Spleen (tissue), 11 donors: ENCODE measurements at regions not wholly inside any gene's neighbourhood (a gene's known extent, or its start where the extent isn't known, plus 50 kb on each side); places are given as distances from the start of the nearest gene placed in this dataset.

ENCODE experiments used
- DNase-seq: peaks from one replicate; pipeline ENCODE4 v3.0.0-alpha.2; 2020
- H3K27ac ChIP-seq, 8 donors: fragments of 200-600 bp; sonication (generic) in 7 of 8; 1 replicate in 4 of 8; 2 replicates in 4 of 8; pipeline versions ENCODE4 v1.5.0 to v1.8.0; 2016 to 2021; ENCODE audit warnings: inconsistent platforms in 4 of 8, mild to moderate bottlenecking in 4 of 8, moderate library complexity in 1 of 8
- H3K27me3 ChIP-seq, 7 donors: fragments of 200-600 bp; sonication (generic) in 6 of 7; replicated peaks in 1 of 7; 1 replicate in 4 of 7; 2 replicates in 3 of 7; pipeline versions ENCODE4 v1.5.0 to v1.8.0; 2016 to 2021; ENCODE audit warnings: inconsistent platforms in 3 of 7, mild to moderate bottlenecking in 1 of 7
- H3K36me3 ChIP-seq, 6 donors: fragments of 200-600 bp; sonication (generic) in 5 of 6; 1 replicate in 4 of 6; 2 replicates in 2 of 6; pipeline versions ENCODE4 v1.5.0 to v1.8.0; 2016 to 2021; ENCODE audit warnings: inconsistent platforms in 2 of 6
- H3K4me1 ChIP-seq, 6 donors: fragments of 200-600 bp; sonication (generic) in 5 of 6; 1 replicate in 3 of 6; 2 replicates in 3 of 6; pipeline versions ENCODE4 v1.5.0 to v1.8.0; 2016 to 2021; ENCODE audit warnings: inconsistent platforms in 3 of 6
- H3K4me3 ChIP-seq, 8 donors: fragments of 200-600 bp; sonication (generic) in 7 of 8; 1 replicate in 4 of 8; 2 replicates in 4 of 8; pipeline versions ENCODE4 v1.5.0 to v1.8.0; 2016 to 2021; ENCODE audit warnings: inconsistent platforms in 4 of 8, mild to moderate bottlenecking in 4 of 8, moderate library complexity in 2 of 8
- H3K9me3 ChIP-seq, 8 donors: fragments of 200-600 bp; sonication (generic) in 7 of 8; 1 replicate in 4 of 8; 2 replicates in 4 of 8; pipeline versions ENCODE4 v1.5.0 to v1.8.0; 2016 to 2021; ENCODE audit warnings: inconsistent platforms in 4 of 8
- POLR2A ChIP-seq, 3 donors: fragments of 450-650 bp; IDR thresholded peaks; one replicate each; pipeline ENCODE4 v1.5.1; 2017; ENCODE audit warnings: antibody characterized with exemption in 3 of 3, mild to moderate bottlenecking in 1 of 3
- POLR2AphosphoS5 ChIP-seq, 3 donors: sonication (generic); formaldehyde crosslinking; IDR thresholded peaks; one replicate each; pipeline ENCODE4 v1.5.1; 2017; ENCODE audit warnings: antibody characterized with exemption in 3 of 3
- WGBS, 5 donors: extraction: QIAGEN DNeasy Blood & Tissue Kit in 3 of 5; methylation state at CpG; one replicate each; pipeline versions ENCODE4 v1.1.5 to v1.1.7; 2013 to 2018; 5-methylcytosine and 5-hydroxymethylcytosine counted together
- intact Hi-C: fragments of 100-400 bp; cut with DNase I; formaldehyde crosslinking; loops from one replicate; pipeline ENCODE4 v1.15.0; 2023; ENCODE audit warnings: low total_unique reads
- TF ChIP-seq, protein P1 (sequence below), 11 experiments: fragments of 200-600 bp in 7 of 11; fragments of 450-650 bp in 4 of 11; sonication (generic) in 4 of 11; IDR thresholded peaks in 8 of 11; conservative IDR thresholded peaks in 3 of 11; 1 replicate in 7 of 11; 2 replicates in 4 of 11; pipeline versions ENCODE4 v1.4.0 to v1.8.0; 2016 to 2021; ENCODE audit warnings: antibody characterized with exemption in 11 of 11, inconsistent platforms in 4 of 11, mild to moderate bottlenecking in 1 of 11
- donor health status: healthy with polysubstance abuse.
- donor health status: DM: no; HTN: no; CAD: no; lungs with moderate emphysema.
- donor health status: DM: no; HTN: no; CAD: no.
- donor health status: Bipolar disorder and iron deficiency.
- donor health status: healthy.
- donor health status: DM: no; HTN: no; CAD: no.
- donor health status: DM: yes; HTN: yes; CAD: no.

DNA sequence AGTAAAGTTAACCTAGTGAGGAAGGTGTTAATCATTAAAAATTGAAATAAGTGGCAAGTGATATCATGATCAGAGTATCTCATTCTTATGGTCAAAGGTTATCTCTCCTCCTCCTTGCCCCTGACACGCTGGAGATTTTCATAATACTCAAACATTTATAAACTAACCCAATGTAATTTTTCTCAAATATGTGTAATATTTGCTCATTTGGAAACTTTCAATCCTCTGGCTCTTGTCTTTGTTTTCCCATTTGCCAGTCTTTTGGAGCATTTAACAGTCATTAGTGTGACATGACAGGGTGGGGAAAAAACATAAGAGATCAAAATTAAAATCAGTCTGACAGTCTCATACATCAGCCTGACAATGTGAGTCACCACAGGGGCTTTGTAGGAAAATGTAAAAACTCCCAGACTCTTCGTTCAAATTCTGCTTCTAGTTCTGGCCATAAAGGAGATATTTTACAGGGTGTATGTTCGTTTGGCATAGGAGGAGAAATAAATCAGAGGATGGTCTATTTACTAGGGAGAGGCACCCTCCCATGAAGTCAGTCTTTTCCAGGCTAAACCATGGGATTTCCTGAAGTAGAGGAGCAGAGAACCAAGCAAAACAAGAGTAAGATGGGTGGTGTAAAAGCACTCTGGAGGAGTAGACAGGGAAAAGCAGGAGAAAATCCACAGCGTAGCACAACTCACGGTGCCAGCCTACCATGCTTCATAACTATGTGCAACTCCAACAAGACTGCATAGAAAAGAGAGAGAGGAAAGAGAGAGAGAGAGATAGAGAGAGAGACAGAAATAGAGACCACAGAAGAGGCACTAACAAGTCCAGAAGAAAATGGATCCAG lies 369.2 kb upstream of the PDE3A start:
- Histone ChIP-seq H3K4me3 (no peak overlapping the region), H3K27ac (no peak overlapping the region), H3K27me3 (no peaks in the 10 kb centered on the region), H3K9me3 (no peaks in the 10 kb centered on the region), H3K36me3 (no peaks in the 10 kb centered on the region), H3K4me1 (no peaks in the 10 kb centered on the region)
- 57 to 74% (median 69%) methylated on average over 5 of the region's 5 CpGs for WGBS, 5 donors
- intact Hi-C loops: no loop called here
- no peak for DNase-seq
- no peak for TF ChIP-seq POLR2AphosphoS5 (IDR thresholded peaks at IDR 0.05)
- no peak for TF ChIP-seq POLR2A (IDR thresholded peaks at IDR 0.05)
- TF ChIP-seq, protein P1, sequence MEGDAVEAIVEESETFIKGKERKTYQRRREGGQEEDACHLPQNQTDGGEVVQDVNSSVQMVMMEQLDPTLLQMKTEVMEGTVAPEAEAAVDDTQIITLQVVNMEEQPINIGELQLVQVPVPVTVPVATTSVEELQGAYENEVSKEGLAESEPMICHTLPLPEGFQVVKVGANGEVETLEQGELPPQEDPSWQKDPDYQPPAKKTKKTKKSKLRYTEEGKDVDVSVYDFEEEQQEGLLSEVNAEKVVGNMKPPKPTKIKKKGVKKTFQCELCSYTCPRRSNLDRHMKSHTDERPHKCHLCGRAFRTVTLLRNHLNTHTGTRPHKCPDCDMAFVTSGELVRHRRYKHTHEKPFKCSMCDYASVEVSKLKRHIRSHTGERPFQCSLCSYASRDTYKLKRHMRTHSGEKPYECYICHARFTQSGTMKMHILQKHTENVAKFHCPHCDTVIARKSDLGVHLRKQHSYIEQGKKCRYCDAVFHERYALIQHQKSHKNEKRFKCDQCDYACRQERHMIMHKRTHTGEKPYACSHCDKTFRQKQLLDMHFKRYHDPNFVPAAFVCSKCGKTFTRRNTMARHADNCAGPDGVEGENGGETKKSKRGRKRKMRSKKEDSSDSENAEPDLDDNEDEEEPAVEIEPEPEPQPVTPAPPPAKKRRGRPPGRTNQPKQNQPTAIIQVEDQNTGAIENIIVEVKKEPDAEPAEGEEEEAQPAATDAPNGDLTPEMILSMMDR (IDR thresholded peaks at IDR 0.05 in 8 of 11, conservative IDR thresholded peaks at IDR 0.05 in 3 of 11): no peak

DNA sequence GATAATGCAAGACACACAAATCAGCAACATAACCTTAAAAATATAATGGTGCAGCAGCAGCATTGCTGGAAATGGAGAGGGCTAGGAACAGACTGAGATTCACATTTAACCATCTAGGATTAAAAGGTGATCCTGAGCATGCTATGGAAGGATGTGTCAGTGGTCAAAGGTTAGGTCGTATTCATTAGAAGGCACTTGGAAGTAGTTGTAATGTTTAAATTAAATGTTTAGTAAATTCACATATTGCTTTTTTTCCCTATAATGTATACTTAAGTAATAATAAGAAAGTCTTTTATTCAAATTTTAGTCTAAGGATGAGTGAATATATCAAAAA lies 368.6 kb upstream of the PDE3A start:
- H3K36me3 ChIP-seq: no peaks in the 10 kb centered on the region
- WGBS, 5 donors: 71 to 81% (median 80%) methylated on average over 1 of the region's 1 CpG
- no peak for TF ChIP-seq POLR2A (IDR thresholded peaks at IDR 0.05)
- TF ChIP-seq, protein P1 (IDR thresholded peaks at IDR 0.05 in 8 of 11, conservative IDR thresholded peaks at IDR 0.05 in 3 of 11): no peak
- no peak for TF ChIP-seq POLR2AphosphoS5 (IDR thresholded peaks at IDR 0.05)
- H3K4me1 ChIP-seq: no peaks in the 10 kb centered on the region
- H3K27ac ChIP-seq: no peak overlapping the region
- intact Hi-C loops: no loop called here
- no peak for DNase-seq
- no peak overlapping the region for H3K4me3 ChIP-seq
- no peaks in the 10 kb centered on the region for H3K27me3 ChIP-seq
- no peaks in the 10 kb centered on the region for H3K9me3 ChIP-seq

DNA sequence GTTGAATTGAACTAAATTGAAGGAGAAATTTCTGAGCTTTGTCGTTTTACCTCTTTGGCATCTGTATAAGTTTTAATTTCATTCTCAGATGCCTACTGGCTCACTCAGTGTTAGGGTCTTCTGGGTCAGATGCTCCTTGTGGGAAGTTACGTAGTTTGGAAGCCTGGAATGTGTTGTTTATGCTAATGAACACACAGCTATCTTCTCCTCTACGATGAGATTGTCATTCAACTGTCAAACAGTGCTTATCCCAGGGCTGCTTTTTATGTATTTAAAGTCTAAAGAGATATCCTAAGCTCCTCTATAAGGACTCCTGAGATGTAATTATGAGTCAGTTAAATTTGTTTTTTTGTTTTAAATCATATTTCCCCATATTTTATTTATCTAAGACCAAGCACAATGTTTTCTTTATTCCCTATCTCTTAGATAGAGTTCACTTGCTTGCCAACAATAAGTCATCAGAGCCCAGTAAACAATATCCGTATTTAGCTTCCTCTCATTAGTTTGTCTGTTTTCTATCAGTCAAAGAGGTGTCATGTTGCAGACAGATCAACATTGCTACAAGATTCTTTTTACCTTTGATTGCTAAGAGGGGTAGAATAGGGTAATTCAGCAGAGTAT lies 368.0 kb upstream of the PDE3A start:
- H3K9me3 ChIP-seq: no peaks in the 10 kb centered on the region
- H3K4me1 ChIP-seq: no peaks in the 10 kb centered on the region
- no peak for DNase-seq
- intact Hi-C loops: no loop called here
- H3K27ac ChIP-seq: no peak overlapping the region
- no peaks in the 10 kb centered on the region for H3K27me3 ChIP-seq
- WGBS, 5 donors: 48 to 66% (median 62%) methylated on average over 4 of the region's 4 CpGs
- TF ChIP-seq, protein P1 (IDR thresholded peaks at IDR 0.05 in 8 of 11, conservative IDR thresholded peaks at IDR 0.05 in 3 of 11): no peak
- TF ChIP-seq POLR2A (IDR thresholded peaks at IDR 0.05) (no peak), POLR2AphosphoS5 (IDR thresholded peaks at IDR 0.05) (no peak)
- H3K36me3 ChIP-seq: no peaks in the 10 kb centered on the region
- H3K4me3 ChIP-seq: no peak overlapping the region

DNA sequence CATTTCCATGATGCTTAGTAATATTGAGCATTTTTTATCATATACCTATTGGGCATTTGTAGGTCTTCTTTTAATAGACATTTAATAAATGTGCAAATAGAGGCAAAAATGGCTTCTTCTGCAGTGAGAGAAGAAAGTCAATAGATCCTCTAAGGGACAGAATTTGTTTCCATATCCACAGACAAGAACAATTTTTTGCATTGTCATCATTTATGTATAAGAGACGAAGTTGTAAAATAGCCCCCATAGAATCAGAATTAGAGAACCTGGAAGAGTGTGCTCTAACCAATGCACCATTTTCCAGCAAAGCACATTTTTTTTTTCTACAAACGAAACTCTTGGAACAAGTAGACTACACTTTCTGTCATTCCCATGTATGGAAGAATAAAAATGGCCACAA lies 365.1 kb upstream of the PDE3A start:
- Histone ChIP-seq H3K36me3 (no peaks in the 10 kb centered on the region), H3K4me3 (no peak overlapping the region), H3K4me1 (no peaks in the 10 kb centered on the region), H3K27ac (no peak overlapping the region), H3K27me3 (no peaks in the 10 kb centered on the region), H3K9me3 (no peaks in the 10 kb centered on the region)
- WGBS, 5 donors: 74 to 85% (median 83%) methylated on average over 2 of the region's 2 CpGs
- intact Hi-C loops: no loop called here
- DNase-seq: no peak
- TF ChIP-seq POLR2AphosphoS5 (IDR thresholded peaks at IDR 0.05): no peak
- TF ChIP-seq, protein P1 (IDR thresholded peaks at IDR 0.05 in 8 of 11, conservative IDR thresholded peaks at IDR 0.05 in 3 of 11): no peak
